ENCODE measurements at regions not wholly inside any gene's neighbourhood (a gene's known extent, or its start where the extent isn't known, plus 50 kb on each side); places are given as distances from the start of the nearest gene placed in this dataset.
"Not testable (repeated sequence)": the region's sequence is repeated elsewhere in the genome, so short reads cannot be mapped to it uniquely, and the experiment has no call there.

DNA sequence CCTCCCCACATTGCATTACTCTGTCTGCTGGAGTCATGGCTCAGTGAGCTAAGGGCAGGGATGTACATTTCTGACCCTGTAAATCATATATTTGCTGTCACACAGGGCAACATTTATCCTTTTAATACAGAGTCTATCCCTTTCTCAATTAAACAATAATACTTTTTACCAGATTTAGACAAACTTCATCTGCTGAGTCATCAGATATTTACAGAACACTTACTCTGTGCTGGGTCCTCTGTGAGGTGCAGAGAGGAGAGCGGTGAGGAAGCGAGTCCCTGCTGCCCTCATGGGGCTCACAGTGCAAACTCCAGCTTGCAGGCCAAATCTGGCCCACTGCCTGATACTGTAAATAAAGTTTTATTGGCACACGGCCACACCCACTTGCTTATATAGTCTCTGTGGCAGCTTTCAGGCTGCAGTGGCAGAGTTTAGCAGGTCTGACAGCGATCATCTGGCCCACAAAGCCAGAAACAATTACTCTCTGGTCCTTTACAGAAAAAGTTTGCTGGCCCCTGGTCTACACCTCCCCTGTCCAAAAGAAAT, 144.5 kb downstream of the CDH26 start:
- peaks cover 6% of the 10 kb centered on the region for H3K9me3 Mint-ChIP-seq
- no peaks in the 10 kb centered on the region for H3K36me3 Mint-ChIP-seq (ENCODE audit: low read depth)
- H3K27ac Mint-ChIP-seq (ENCODE audit: unreplicated experiment): no peak overlapping the region
- TF ChIP-seq CTCF (conservative IDR thresholded peaks at IDR 0.05): no peak
- no peak for DNase-seq (ENCODE audit: low read depth, low spot score)
- peaks cover 3% of the 10 kb centered on the region for H3K27me3 Mint-ChIP-seq (ENCODE audit: low read depth)
- H3K4me1 Mint-ChIP-seq: peaks cover 14% of the 10 kb centered on the region
- H3K4me3 Mint-ChIP-seq: no peak overlapping the region

- Mint-ChIP-seq H3K27ac (ENCODE audit: unreplicated experiment) (peak overlapping the region; percentile 83), H3K9me3 (peaks cover 2% of the 10 kb centered on the region), H3K4me3 (no peak overlapping the region), H3K4me1 (peaks cover 14% of the 10 kb centered on the region), H3K27me3 (ENCODE audit: low read depth) (peaks cover 3% of the 10 kb centered on the region), H3K36me3 (ENCODE audit: low read depth) (no peaks in the 10 kb centered on the region)
- TF ChIP-seq CTCF (conservative IDR thresholded peaks at IDR 0.05): no peak
- no peak for DNase-seq (ENCODE audit: low read depth, low spot score)
Observed at GRCh38 chr20:60104993-60105803, 147.0 kb downstream of the CDH26 start.

GRCh38 chr20:60106186-60106585, 148.0 kb downstream of the CDH26 start:
- not testable (repeated sequence) for H3K9me3 Mint-ChIP-seq; H3K27ac Mint-ChIP-seq (ENCODE audit: unreplicated experiment); H3K27me3 Mint-ChIP-seq (ENCODE audit: low read depth); H3K4me3 Mint-ChIP-seq; H3K36me3 Mint-ChIP-seq (ENCODE audit: low read depth); DNase-seq (ENCODE audit: low read depth, low spot score)
- H3K4me1 Mint-ChIP-seq: peaks cover 14% of the 10 kb centered on the region

- TF ChIP-seq CTCF (conservative IDR thresholded peaks at IDR 0.05): no peak
- DNase-seq (ENCODE audit: low read depth, low spot score): no peak
- Mint-ChIP-seq H3K27ac (ENCODE audit: unreplicated experiment) (no peak overlapping the region), H3K36me3 (ENCODE audit: low read depth) (no peaks in the 10 kb centered on the region), H3K9me3 (peaks cover 2% of the 10 kb centered on the region), H3K4me1 (peaks cover 14% of the 10 kb centered on the region), H3K27me3 (ENCODE audit: low read depth) (no peaks in the 10 kb centered on the region), H3K4me3 (no peak overlapping the region)
Observed at GRCh38 chr20:60107621-60108390, 149.6 kb downstream of the CDH26 start.

DNA sequence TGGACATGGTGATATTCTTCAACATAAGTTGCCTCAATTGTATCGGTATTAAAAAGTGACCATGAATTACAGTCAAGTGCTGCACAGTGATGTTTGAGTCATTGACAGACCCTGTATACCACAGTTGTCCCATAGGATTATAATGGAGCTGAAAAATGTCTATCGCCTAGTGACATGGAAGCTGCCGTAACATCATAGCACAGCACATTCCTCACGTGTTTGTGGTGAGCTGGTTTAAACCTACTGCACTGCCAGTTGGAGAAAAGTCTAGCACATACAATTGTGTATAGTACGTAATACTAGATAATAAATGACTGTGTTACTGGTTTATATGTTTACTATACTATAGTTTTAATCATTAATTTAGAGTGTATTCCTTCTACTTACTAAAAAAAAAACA, 150.2 kb downstream of the CDH26 start:
- no peak for DNase-seq (ENCODE audit: low read depth, low spot score)
- no peak overlapping the region for H3K4me3 Mint-ChIP-seq
- H3K27ac Mint-ChIP-seq (ENCODE audit: unreplicated experiment): no peak overlapping the region
- peaks cover 14% of the 10 kb centered on the region for H3K4me1 Mint-ChIP-seq
- H3K36me3 Mint-ChIP-seq (ENCODE audit: low read depth): no peaks in the 10 kb centered on the region
- peaks cover 2% of the 10 kb centered on the region for H3K9me3 Mint-ChIP-seq
- no peaks in the 10 kb centered on the region for H3K27me3 Mint-ChIP-seq (ENCODE audit: low read depth)
- TF ChIP-seq CTCF (conservative IDR thresholded peaks at IDR 0.05): no peak

Measured in neural crest cell (in vitro differentiated cells).